ENCODE measurements at regions not wholly inside any gene's neighbourhood (a gene's known extent, or its start where the extent isn't known, plus 50 kb on each side); places are given as distances from the start of the nearest gene placed in this dataset.

- no peak overlapping the region for H3K4ac ChIP-seq (ENCODE audit: low read depth, low read length)
- H3K18ac ChIP-seq (ENCODE audit: low read depth, low read length): peak overlapping the region; percentile 58; the same call in 1 of the 2 replicates
- intact Hi-C loops (cut with micrococcal nuclease) (no loop called here), dilution Hi-C loops (cut with HindIII; ENCODE audit: low sequenced_read_pairs, unreplicated experiment) (no loop called here), in situ Hi-C loops (cut with MboI; ENCODE audit: low sequenced_read_pairs) (no loop called here)
- H2BK15ac ChIP-seq (ENCODE audit: low read depth, low read length): no peak overlapping the region
- no peaks in the 10 kb centered on the region for H3K27me3 ChIP-seq (ENCODE audit: control insufficient read depth, insufficient read depth, low read length)
- no peak for ATAC-seq (ENCODE audit: low read depth)
- no peak overlapping the region for H2AK9ac ChIP-seq (replicated peaks; ENCODE audit: low read depth, low read length, poor library complexity)
- H4K5ac ChIP-seq (ENCODE audit: low read depth, low read length): peak overlapping the region; percentile 40; the same call in 1 of the 2 replicates
- H4K91ac ChIP-seq (ENCODE audit: insufficient read depth, low read depth, low read length): no peak overlapping the region
- DNase-seq: no peak
- H3K9ac ChIP-seq (ENCODE audit: low read depth, low read length): no peak overlapping the region
- no peak overlapping the region for H2BK120ac ChIP-seq (ENCODE audit: low read depth, low read length)
- H3K9me3 ChIP-seq (ENCODE audit: control insufficient read depth, insufficient read depth, low read length): no peaks in the 10 kb centered on the region
- H3K4me3 ChIP-seq (ENCODE audit: insufficient read depth, low read depth, low read length): no peak overlapping the region
- ChIA-PET CTCF (no interaction called here), POLR2A (ENCODE audit: unreplicated experiment) (interaction anchor here (0.9 kb wide), 1 partner anchor 122 kb away, joined by 3 read pairs; the partner anchor contains the start of gene IVNS1ABP)
- H2BK5ac ChIP-seq (ENCODE audit: low read depth, low read length, poor library complexity, severe bottlenecking): no peak overlapping the region
- H3K4me1 ChIP-seq (ENCODE audit: control insufficient read depth, insufficient read depth, low read length): peaks cover 7% of the 10 kb centered on the region
- no peaks in the 10 kb centered on the region for H4K20me1 ChIP-seq (ENCODE audit: insufficient read depth, low read length)
- H3K4me2 ChIP-seq (ENCODE audit: low read depth, low read length): no peak overlapping the region
- H2AK5ac ChIP-seq (ENCODE audit: low read depth, low read length): peak overlapping the region; percentile 36; the same call in 1 of the 2 replicates
- no peaks in the 10 kb centered on the region for H3K9me1 ChIP-seq (ENCODE audit: insufficient read depth, low read length)
- H3K23ac ChIP-seq (ENCODE audit: low read depth, low read length): no peak overlapping the region
- no peaks in the 10 kb centered on the region for H3K36me3 ChIP-seq (ENCODE audit: control insufficient read depth, insufficient read depth, low read length)
- H3K79me1 ChIP-seq (ENCODE audit: low read depth in 1 of 2, low read length in 2 of 2): no peaks in the 10 kb centered on the region
- no peak overlapping the region for H2AFZ ChIP-seq (replicated peaks; ENCODE audit: low read length, poor library complexity)
- no peak overlapping the region for H4K8ac ChIP-seq (ENCODE audit: low read depth in 2 of 2, low read length in 2 of 2)
- BruUV-seq (replicated peaks): no TSS peak
- H3K14ac ChIP-seq (replicated peaks; ENCODE audit: low read depth, low read length): no peak overlapping the region
- no peak overlapping the region for H3K56ac ChIP-seq (ENCODE audit: extremely low read depth, insufficient read depth, low read length)
- TF ChIP-seq SMC3 (IDR thresholded peaks at IDR 0.05; ENCODE audit: low read depth, low read length) (no peak), RCOR1 (IDR thresholded peaks at IDR 0.05; ENCODE audit: insufficient replicate concordance, low read length) (no peak), CHD1 (IDR thresholded peaks at IDR 0.05; ENCODE audit: low read depth, low read length) (no peak), MAZ (IDR thresholded peaks at IDR 0.05; ENCODE audit: borderline replicate concordance, low read depth, low read length) (no peak), ELK1 (IDR thresholded peaks at IDR 0.05; ENCODE audit: borderline replicate concordance, low read depth, low read length) (no peak), CEBPB (IDR thresholded peaks at IDR 0.05; ENCODE audit: low read depth, low read length) (no peak), MXI1 (IDR thresholded peaks at IDR 0.05; ENCODE audit: borderline replicate concordance, low read depth, low read length) (no peak), RFX5 (IDR thresholded peaks at IDR 0.05; ENCODE audit: low read depth, low read length) (no peak), MAFK (IDR thresholded peaks at IDR 0.05; ENCODE audit: low read depth, low read length) (no peak), USF2 (IDR thresholded peaks at IDR 0.05; ENCODE audit: low read depth, low read length) (no peak), NFE2L2 (IDR thresholded peaks at IDR 0.05; ENCODE audit: low read depth, low read length) (no peak), BHLHE40 (IDR thresholded peaks at IDR 0.05; ENCODE audit: low read depth, low read length) (no peak)
- H2BK20ac ChIP-seq (ENCODE audit: low read depth, low read length): no peak overlapping the region
- H3K27ac ChIP-seq (ENCODE audit: insufficient read depth, low read length): no peak overlapping the region
Observed at GRCh38 chr1:185438936-185439335, 121.9 kb upstream of the IVNS1ABP start.

Measured in IMR-90 (cell line).